ENCODE measurements at regions not wholly inside any gene's neighbourhood (a gene's known extent, or its start where the extent isn't known, plus 50 kb on each side); places are given as distances from the start of the nearest gene placed in this dataset.

DNA sequence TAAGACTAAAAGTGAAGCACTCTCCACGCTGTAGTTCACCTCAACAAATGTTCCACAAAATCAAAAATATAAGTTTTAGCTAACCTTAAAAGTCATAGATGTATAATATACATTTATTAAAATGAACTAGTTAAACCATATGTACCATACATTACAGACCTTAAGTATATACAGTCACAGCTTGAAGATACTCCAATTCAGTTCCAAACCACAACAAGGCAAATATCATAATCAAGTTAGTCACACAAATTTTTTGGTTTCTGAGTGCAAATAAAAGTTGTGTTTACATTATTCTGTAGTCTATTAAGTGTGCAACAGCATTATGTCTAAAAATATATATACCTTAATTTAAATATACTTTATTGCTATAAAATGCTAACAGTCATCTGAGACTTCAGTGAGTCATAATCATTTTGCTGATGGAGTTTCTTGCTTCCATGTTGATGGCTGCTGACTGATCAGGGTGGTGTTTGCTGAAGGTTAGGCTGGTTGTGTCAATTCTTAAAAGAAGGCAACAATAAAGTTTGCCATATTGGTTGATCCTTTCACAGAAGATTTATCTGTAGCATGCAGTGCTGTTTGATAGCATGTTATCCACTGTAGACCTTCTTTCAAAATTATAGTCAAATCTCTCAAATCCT is 736.7 kb downstream of the NSUN3 start:
- TF ChIP-seq, protein P1, sequence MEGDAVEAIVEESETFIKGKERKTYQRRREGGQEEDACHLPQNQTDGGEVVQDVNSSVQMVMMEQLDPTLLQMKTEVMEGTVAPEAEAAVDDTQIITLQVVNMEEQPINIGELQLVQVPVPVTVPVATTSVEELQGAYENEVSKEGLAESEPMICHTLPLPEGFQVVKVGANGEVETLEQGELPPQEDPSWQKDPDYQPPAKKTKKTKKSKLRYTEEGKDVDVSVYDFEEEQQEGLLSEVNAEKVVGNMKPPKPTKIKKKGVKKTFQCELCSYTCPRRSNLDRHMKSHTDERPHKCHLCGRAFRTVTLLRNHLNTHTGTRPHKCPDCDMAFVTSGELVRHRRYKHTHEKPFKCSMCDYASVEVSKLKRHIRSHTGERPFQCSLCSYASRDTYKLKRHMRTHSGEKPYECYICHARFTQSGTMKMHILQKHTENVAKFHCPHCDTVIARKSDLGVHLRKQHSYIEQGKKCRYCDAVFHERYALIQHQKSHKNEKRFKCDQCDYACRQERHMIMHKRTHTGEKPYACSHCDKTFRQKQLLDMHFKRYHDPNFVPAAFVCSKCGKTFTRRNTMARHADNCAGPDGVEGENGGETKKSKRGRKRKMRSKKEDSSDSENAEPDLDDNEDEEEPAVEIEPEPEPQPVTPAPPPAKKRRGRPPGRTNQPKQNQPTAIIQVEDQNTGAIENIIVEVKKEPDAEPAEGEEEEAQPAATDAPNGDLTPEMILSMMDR (IDR thresholded peaks at IDR 0.05), result no peak
- TF ChIP-seq EZH2 (IDR thresholded peaks at IDR 0.05; ENCODE audit: borderline replicate concordance, insufficient read depth, low read depth, low read length, poor library complexity, severe bottlenecking), result no peak

Measured in B cell (primary cell).